HG02973 (cell line): ENCODE measurements at regions not wholly inside any gene's neighbourhood (a gene's known extent, or its start where the extent isn't known, plus 50 kb on each side); places are given as distances from the start of the nearest gene placed in this dataset.
"Not testable (repeated sequence)": the region's sequence is repeated elsewhere in the genome, so short reads cannot be mapped to it uniquely, and the experiment has no call there.

Experiments used
- ATAC-seq: cut with Tn5 transposase; IDR thresholded peaks from one replicate; pipeline ENCODE4 v1.9.1; 2021; ENCODE audit warnings: moderate library complexity; ENCODE audit not compliant: unreplicated experiment

- ATAC-seq: no peak
These were observed 51.0 kb downstream of the POU3F3 start for GRCh38 chr2:104904889-104905288.

GRCh38 chr2:104909317-104909716 is 55.4 kb downstream of the POU3F3 start:
- ATAC-seq: no peak

GRCh38 chr2:104914509-104914908 is 60.6 kb downstream of the POU3F3 start:
- ATAC-seq: no peak

GRCh38 chr2:104915107-104915793 is 61.3 kb downstream of the POU3F3 start:
- no peak for ATAC-seq

GRCh38 chr2:104919127-104919526 is 65.2 kb downstream of the POU3F3 start:
- no peak for ATAC-seq

- no peak for ATAC-seq
These were observed 69.8 kb downstream of the POU3F3 start for GRCh38 chr2:104923665-104924064.

- no peak for ATAC-seq
These were observed 75.7 kb downstream of the POU3F3 start for GRCh38 chr2:104929663-104930062.

- ATAC-seq: no peak
These were observed 76.8 kb downstream of the POU3F3 start for GRCh38 chr2:104930732-104931131.

GRCh38 chr2:104932243-104932642 is 78.3 kb downstream of the POU3F3 start:
- ATAC-seq: no peak

GRCh38 chr2:104933151-104933917 is 79.4 kb downstream of the POU3F3 start:
- no peak for ATAC-seq

- no peak for ATAC-seq
These were observed 82.6 kb downstream of the POU3F3 start for GRCh38 chr2:104936527-104936926.

- peak; percentile 95 for ATAC-seq
These were observed 84.5 kb downstream of the POU3F3 start for GRCh38 chr2:104938231-104938941.

GRCh38 chr2:104939570-104940217 is 85.8 kb downstream of the POU3F3 start:
- no peak for ATAC-seq

- ATAC-seq: no peak
These were observed 90.6 kb downstream of the POU3F3 start for GRCh38 chr2:104944495-104944894.

- no peak for ATAC-seq
These were observed 91.2 kb downstream of the POU3F3 start for GRCh38 chr2:104945121-104945520.

GRCh38 chr2:104945866-104946265 is 92.0 kb downstream of the POU3F3 start:
- ATAC-seq: no peak

GRCh38 chr2:104947456-104947855 is 90.4 kb upstream of the MRPS9 start:
- not testable (repeated sequence) for ATAC-seq

- ATAC-seq: no peak
These were observed 84.9 kb upstream of the MRPS9 start for GRCh38 chr2:104952976-104953375.

GRCh38 chr2:104965900-104966299 is 72.0 kb upstream of the MRPS9 start:
- no peak for ATAC-seq

- no peak for ATAC-seq
These were observed 68.3 kb upstream of the MRPS9 start for GRCh38 chr2:104969564-104969963.

GRCh38 chr2:104975371-104975770 is 62.5 kb upstream of the MRPS9 start:
- peak; percentile 23 for ATAC-seq
